SK-N-SH treated with all-trans-retinoic acid at 6 μM for 48 hours (cell line): ENCODE measurements at regions not wholly inside any gene's neighbourhood (a gene's known extent, or its start where the extent isn't known, plus 50 kb on each side); places are given as distances from the start of the nearest gene placed in this dataset.

Experiments
- ARNTL ChIP-seq: fragments of 450-650 bp; formaldehyde crosslinking; IDR thresholded peaks from 2 replicates; pipeline ENCODE4 v1.5.0; 2020; ENCODE audit warnings: low read depth, mild to moderate bottlenecking, moderate library complexity, borderline replicate concordance
- CSRNP3 ChIP-seq: fragments of 250-450 bp; sonication (Bioruptor Pico); IDR thresholded peaks from 2 replicates; pipeline ENCODE4 v1.5.1; 2021; ENCODE audit warnings: mild to moderate bottlenecking, moderate library complexity
- PPARA ChIP-seq: fragments of 250-450 bp; sonication (Bioruptor Pico); IDR thresholded peaks from 2 replicates; pipeline ENCODE4 v1.5.0; 2020; ENCODE audit warnings: mild to moderate bottlenecking, borderline replicate concordance
- RARB ChIP-seq: fragments of 250-450 bp; sonication (Bioruptor Pico); IDR thresholded peaks from 2 replicates; pipeline ENCODE4 v1.8.0; 2021; ENCODE audit warnings: mild to moderate bottlenecking, moderate library complexity
- ZFP30 ChIP-seq: fragments of 450-650 bp; formaldehyde crosslinking; IDR thresholded peaks from 2 replicates; pipeline ENCODE4 v1.5.0; 2022; ENCODE audit warnings: mild to moderate bottlenecking, moderate library complexity
- ZNF565 ChIP-seq: fragments of 450-650 bp; formaldehyde crosslinking; conservative IDR thresholded peaks from 2 replicates; pipeline ENCODE4 v1.5.0; 2020; ENCODE audit warnings: low read depth, mild to moderate bottlenecking, moderate library complexity
- ZNF8 ChIP-seq: fragments of 450-650 bp; formaldehyde crosslinking; IDR thresholded peaks from 2 replicates; pipeline ENCODE4 v1.5.0; 2020; ENCODE audit warnings: mild to moderate bottlenecking, moderate library complexity

GRCh38 chr6:113127786-113128419, 729.2 kb upstream of the MARCKS start:
- TF ChIP-seq CSRNP3 (CRISPR knock-in tag) (no peak), ZFP30 (CRISPR knock-in tag) (no peak), ARNTL (CRISPR knock-in tag) (no peak), ZNF565 (CRISPR knock-in tag) (no peak), ZNF8 (no peak), PPARA (CRISPR knock-in tag) (no peak), RARB (CRISPR knock-in tag) (no peak)
